SK-N-SH (cell line): ENCODE measurements at regions not wholly inside any gene's neighbourhood (a gene's known extent, or its start where the extent isn't known, plus 50 kb on each side); places are given as distances from the start of the nearest gene placed in this dataset.

Source experiments
- CTCF ChIA-PET: fragments of 300-600, 350-600 bp; formaldehyde crosslinking; extraction: SDS; loops from one replicate; lab custom pipeline; 2021; lab: Yijun Ruan, JAX
- POLR2A ChIA-PET: fragments of 350-600 bp; sonication (Branson Sonifier 250); formaldehyde crosslinking; extraction: SDS; loops from one replicate; lab custom pipeline; 2020; ENCODE audit warnings: antibody characterized with exemption, inconsistent platforms; lab: Yijun Ruan, JAX
- DNase-seq: peaks from one replicate; pipeline ENCODE4 v3.0.0; 2012
- H2AFZ ChIP-seq: fragments of 200-600 bp; sonication (generic); 2 replicates; pipeline ENCODE4 v1.8.1; 2016; ENCODE audit warnings: antibody characterized with exemption, mild to moderate bottlenecking, low read depth
- H3F3A ChIP-seq: fragments of 200-600 bp; sonication (generic); replicated peaks from 2 replicates; pipeline ENCODE3; 2016; ENCODE audit warnings: antibody characterized with exemption, mild to moderate bottlenecking; ENCODE audit not compliant: insufficient read depth
- H3K27ac ChIP-seq, 2 experiments: fragments of 200-500 bp in 1 of 2; fragments of 200-600 bp in 1 of 2; sonication (Bioruptor generic) in 1 of 2; sonication (generic), shearing (Covaris generic) in 1 of 2; 2 replicates each; pipeline versions ENCODE4 v1.5.1 to v1.6.1; 2014 to 2016; ENCODE audit warnings: low read depth in 2 of 2, inconsistent platforms in 1 of 2, low read length in 1 of 2, mild to moderate bottlenecking in 1 of 2, mixed read lengths in 1 of 2
- H3K27me3 ChIP-seq: fragments of 200-600 bp; sonication (generic), shearing (Covaris generic); 2 replicates; pipeline ENCODE4 v1.6.1; 2016; ENCODE audit warnings: mixed run types; ENCODE audit not compliant: insufficient read depth
- H3K36me3 ChIP-seq, 2 experiments: fragments of 200-500 bp in 1 of 2; fragments of 200-600 bp in 1 of 2; sonication (Bioruptor generic) in 1 of 2; sonication (generic) in 1 of 2; replicated peaks in 1 of 2; 2 replicates each; pipeline versions ENCODE3 to v1.5.1; 2014 to 2016; ENCODE audit warnings: low read length in 1 of 2, mild to moderate bottlenecking in 1 of 2; ENCODE audit not compliant: insufficient read depth in 2 of 2, control insufficient read depth in 1 of 2
- H3K4me1 ChIP-seq, 2 experiments: fragments of 200-500 bp in 1 of 2; fragments of 200-600 bp in 1 of 2; sonication (Bioruptor generic) in 1 of 2; sonication (generic), shearing (Covaris generic) in 1 of 2; 2 replicates each; pipeline versions ENCODE4 v1.5.1 to v1.6.1; 2014 to 2016; ENCODE audit warnings: low read depth in 1 of 2, low read length in 1 of 2, mixed run types in 1 of 2; ENCODE audit not compliant: insufficient read depth in 2 of 2, control insufficient read depth in 1 of 2
- H3K4me2 ChIP-seq: fragments of 200-600 bp; sonication (generic), shearing (Covaris generic); 2 replicates; pipeline ENCODE4 v1.6.1; 2017; ENCODE audit warnings: mixed run types
- H3K4me3 ChIP-seq, 2 experiments: fragments of 200-500 bp in 1 of 2; fragments of 200-600 bp in 1 of 2; sonication (Bioruptor generic) in 1 of 2; sonication (generic), shearing (Covaris generic) in 1 of 2; 2 replicates each; pipeline versions ENCODE4 v1.5.1 to v1.8.1; 2014 to 2016; ENCODE audit warnings: low read depth in 2 of 2, inconsistent platforms in 1 of 2, low read length in 1 of 2, mild to moderate bottlenecking in 1 of 2, mixed read lengths in 1 of 2, moderate library complexity in 1 of 2
- H3K79me2 ChIP-seq: fragments of 200-600 bp; sonication (generic); 2 replicates; pipeline ENCODE4 v1.8.1; 2017; ENCODE audit warnings: mild to moderate bottlenecking; ENCODE audit not compliant: insufficient read depth
- H3K9ac ChIP-seq: fragments of 200-600 bp; sonication (generic); 2 replicates; pipeline ENCODE4 v1.6.1; 2017; ENCODE audit warnings: mixed run types
- H3K9me2 ChIP-seq: fragments of 200-600 bp; sonication (generic); 2 replicates; pipeline ENCODE4 v1.6.1; 2017; ENCODE audit warnings: mixed run types
- H3K9me3 ChIP-seq: fragments of 200-600 bp; sonication (generic); 2 replicates; pipeline ENCODE4 v1.6.1; 2017; ENCODE audit warnings: mixed run types, mild to moderate bottlenecking, moderate library complexity
- H4K20me1 ChIP-seq: fragments of 200-600 bp; sonication (generic); 2 replicates; pipeline ENCODE4 v1.6.1; 2017; ENCODE audit warnings: mild to moderate bottlenecking, mixed run types; ENCODE audit not compliant: insufficient read depth
- CHD2 ChIP-seq: fragments of 150-350 bp; IDR thresholded peaks from 2 replicates; pipeline ENCODE4 v1.6.1; 2018; ENCODE audit warnings: low read length; ENCODE audit not compliant: partially characterized antibody
- ELF1 ChIP-seq: IDR thresholded peaks from 2 replicates; pipeline ENCODE4 v1.4.0; 2012
- EP300 ChIP-seq, 2 experiments: IDR thresholded peaks; 2 replicates each; pipeline versions ENCODE4 v1.4.0 to v1.6.1; 2012; ENCODE audit warnings: borderline replicate concordance in 1 of 2, low read depth in 1 of 2, low read length in 1 of 2
- EZH2phosphoT487 ChIP-seq: fragments of 200-600 bp; sonication (generic); IDR thresholded peaks from 2 replicates; pipeline ENCODE4 v1.6.1; 2017; ENCODE audit warnings: low read depth, mixed run types, mild to moderate bottlenecking, antibody characterized with exemption, moderate library complexity, borderline replicate concordance
- FOSL2 ChIP-seq: IDR thresholded peaks from 2 replicates; pipeline ENCODE4 v1.4.0; 2012; ENCODE audit warnings: low read depth, mild to moderate bottlenecking, moderate library complexity, borderline replicate concordance
- FOXJ3 ChIP-seq: sonication (generic); formaldehyde crosslinking; IDR thresholded peaks from 2 replicates; pipeline ENCODE4 v1.5.1; 2020; ENCODE audit warnings: mild to moderate bottlenecking, missing genetic modification reagents
- FOXM1 ChIP-seq: IDR thresholded peaks from 2 replicates; pipeline ENCODE4 v1.4.0; 2012; ENCODE audit warnings: low read depth, mild to moderate bottlenecking
- GATA2 ChIP-seq: sonication (generic); formaldehyde crosslinking; IDR thresholded peaks from 2 replicates; pipeline ENCODE4 v1.5.0; 2020; ENCODE audit warnings: mild to moderate bottlenecking, missing genetic modification reagents
- IRF3 ChIP-seq: fragments of 150-350 bp; IDR thresholded peaks from 2 replicates; pipeline ENCODE4 v1.6.1; 2016; ENCODE audit warnings: mild to moderate bottlenecking, low read depth, low read length
- JUND ChIP-seq: IDR thresholded peaks from 2 replicates; pipeline ENCODE4 v1.4.0; 2012
- MAX ChIP-seq: IDR thresholded peaks from 2 replicates; pipeline ENCODE4 v1.4.0; 2012; ENCODE audit warnings: low read depth
- NFIC ChIP-seq: IDR thresholded peaks from 2 replicates; pipeline ENCODE4 v1.4.0; 2012; ENCODE audit warnings: borderline replicate concordance
- NRF1 ChIP-seq: IDR thresholded peaks from 2 replicates; pipeline ENCODE4 v1.6.1; 2012; ENCODE audit warnings: low read depth, mild to moderate bottlenecking, low read length
- POLR2AphosphoS5 ChIP-seq: IDR thresholded peaks from 2 replicates; pipeline ENCODE4 v1.6.1; 2012; ENCODE audit warnings: low read depth, low read length
- REST ChIP-seq: IDR thresholded peaks from 2 replicates; pipeline ENCODE4 v1.6.1; 2012; ENCODE audit warnings: mild to moderate bottlenecking, low read depth, low read length, moderate library complexity
- RFX5 ChIP-seq: IDR thresholded peaks from 2 replicates; pipeline ENCODE4 v1.6.1; 2012; ENCODE audit warnings: mild to moderate bottlenecking, improper control_type of control experiment, low read length
- RXRA ChIP-seq: IDR thresholded peaks from 2 replicates; pipeline ENCODE4 v1.4.0; 2012; ENCODE audit warnings: low read depth, mild to moderate bottlenecking, borderline replicate concordance
- SIN3A ChIP-seq: IDR thresholded peaks from 2 replicates; pipeline ENCODE4 v1.6.1; 2012; ENCODE audit warnings: low read depth, mild to moderate bottlenecking, low read length, moderate library complexity, borderline replicate concordance
- SMC3 ChIP-seq: IDR thresholded peaks from 2 replicates; pipeline ENCODE4 v1.6.1; 2012; ENCODE audit warnings: low read depth, low read length, improper control_type of control experiment
- TCF12 ChIP-seq: IDR thresholded peaks from 2 replicates; pipeline ENCODE4 v1.4.0; 2012
- TEAD4 ChIP-seq: IDR thresholded peaks from 2 replicates; pipeline ENCODE4 v1.4.0; 2012; ENCODE audit warnings: mild to moderate bottlenecking, borderline replicate concordance; ENCODE audit not compliant: insufficient read depth
- USF1 ChIP-seq: IDR thresholded peaks from 2 replicates; pipeline ENCODE4 v1.4.0; 2012; ENCODE audit warnings: low read depth, borderline replicate concordance
- USF2 ChIP-seq: fragments of 150-350 bp; IDR thresholded peaks from 2 replicates; pipeline ENCODE4 v1.6.1; 2017; ENCODE audit warnings: antibody characterized with exemption, low read length, low read depth, borderline replicate concordance

- TF ChIP-seq EP300 (IDR thresholded peaks at IDR 0.05; ENCODE audit: borderline replicate concordance in 1 of 2, low read depth in 1 of 2, low read length in 1 of 2): no peak
- no peak for TF ChIP-seq JUND
- no peak for TF ChIP-seq SIN3A
- no peak for TF ChIP-seq FOSL2
- TF ChIP-seq FOXM1: no peak
- TF ChIP-seq CHD2: no peak
- TF ChIP-seq TEAD4: no peak
Observed at GRCh38 chr17:11086646-11087340, 154.2 kb upstream of the SHISA6 start (continued).

- no peaks in the 10 kb centered on the region for H3K4me1 ChIP-seq
- no peak for DNase-seq
- H3K79me2 ChIP-seq: no peaks in the 10 kb centered on the region
- no peak overlapping the region for H3K9ac ChIP-seq
- no peaks in the 10 kb centered on the region for H3K27me3 ChIP-seq
- no peaks in the 10 kb centered on the region for H4K20me1 ChIP-seq
- H3K4me2 ChIP-seq: no peak overlapping the region
- H2AFZ ChIP-seq: no peak overlapping the region
- no peaks in the 10 kb centered on the region for H3K36me3 ChIP-seq
- no peaks in the 10 kb centered on the region for H3K9me2 ChIP-seq
- H3F3A ChIP-seq: no peaks in the 10 kb centered on the region
- no peak overlapping the region for H3K4me3 ChIP-seq
- POLR2A ChIA-PET: no interaction called here
- no peak overlapping the region for H3K27ac ChIP-seq
- H3K9me3 ChIP-seq: no peaks in the 10 kb centered on the region; the same call in 1 of the 2 replicates
- CTCF ChIA-PET: interaction anchor here (1.5 kb wide), 1 partner anchor 62 kb away, joined by 3 read pairs; no protein-coding TSS in a partner anchor
- TF ChIP-seq NRF1 (no peak), GATA2 (CRISPR knock-in tag) (no peak), FOXJ3 (CRISPR knock-in tag) (no peak), RXRA (no peak), POLR2AphosphoS5 (no peak), SMC3 (no peak), IRF3 (no peak), SIN3A (no peak), RFX5 (no peak), NFIC (no peak), USF1 (no peak), EZH2phosphoT487 (no peak), TCF12 (no peak), REST (no peak), MAX (no peak), TEAD4 (no peak), USF2 (no peak), ELF1 (no peak), CHD2 (no peak), EP300 (IDR thresholded peaks at IDR 0.05; ENCODE audit: borderline replicate concordance in 1 of 2, low read depth in 1 of 2, low read length in 1 of 2) (no peak)
Observed at GRCh38 chr17:11082559-11082958, 158.5 kb upstream of the SHISA6 start.
